GM23338 (cell line): ENCODE measurements at regions not wholly inside any gene's neighbourhood (a gene's known extent, or its start where the extent isn't known, plus 50 kb on each side); places are given as distances from the start of the nearest gene placed in this dataset.

ENCODE experiments used
- ATAC-seq: fragments of 200-7000 bp; cut with Tn5 transposase; 3 replicates; pipeline ENCODE4 v1.9.1; 2020
- DNase-seq: peaks from one replicate; pipeline ENCODE4 v3.0.0-alpha.2; 2015; ENCODE audit warnings: low spot score
- H2AFZ ChIP-seq: fragments of 200-600 bp; sonication (generic); 2 replicates; pipeline ENCODE4 v1.8.0; 2016; ENCODE audit warnings: antibody characterized with exemption, mild to moderate bottlenecking, moderate library complexity
- H3F3A ChIP-seq: fragments of 200-600 bp; sonication (generic); replicated peaks from 2 replicates; pipeline ENCODE4 v1.8.0; 2017; ENCODE audit warnings: antibody characterized with exemption, mixed run types, low read depth
- H3K27ac ChIP-seq: fragments of 200-600 bp; sonication (generic); 2 replicates; pipeline ENCODE4 v1.6.1; 2016; ENCODE audit warnings: low read depth
- H3K27me3 ChIP-seq: fragments of 200-600 bp; sonication (generic); 2 replicates; pipeline ENCODE4 v1.8.0; 2016; ENCODE audit warnings: mild to moderate bottlenecking, mixed run types, moderate library complexity; ENCODE audit not compliant: insufficient read depth
- H3K36me3 ChIP-seq: fragments of 200-600 bp; sonication (generic); 2 replicates; pipeline ENCODE4 v1.8.0; 2016; ENCODE audit warnings: mild to moderate bottlenecking; ENCODE audit not compliant: insufficient read depth
- H3K4me1 ChIP-seq: fragments of 200-600 bp; sonication (generic); 2 replicates; pipeline ENCODE4 v1.8.0; 2016; ENCODE audit warnings: mild to moderate bottlenecking, moderate library complexity; ENCODE audit not compliant: insufficient read depth
- H3K4me2 ChIP-seq: fragments of 200-600 bp; sonication (generic); 2 replicates; pipeline ENCODE4 v1.7.1; 2017; ENCODE audit warnings: mixed run types
- H3K4me3 ChIP-seq: fragments of 200-600 bp; sonication (generic); 2 replicates; pipeline ENCODE4 v1.6.1; 2016; ENCODE audit warnings: mixed run types
- H3K79me2 ChIP-seq: fragments of 200-600 bp; sonication (generic); replicated peaks from 2 replicates; pipeline ENCODE4 v1.8.0; 2017; ENCODE audit warnings: mild to moderate bottlenecking; ENCODE audit not compliant: insufficient read depth
- H3K9me2 ChIP-seq: fragments of 200-600 bp; sonication (generic); 2 replicates; pipeline ENCODE4 v1.8.0; 2017; ENCODE audit not compliant: insufficient read depth
- H4K20me1 ChIP-seq: fragments of 200-600 bp; sonication (generic); replicated peaks from 2 replicates; pipeline ENCODE4 v1.8.0; 2017; ENCODE audit warnings: mild to moderate bottlenecking; ENCODE audit not compliant: insufficient read depth
- H3K27ac Mint-ChIP-seq: 2 replicates; pipeline ENCODE4 v1.8.0; 2020; ENCODE audit warnings: inconsistent platforms, mild to moderate bottlenecking, moderate library complexity, mixed read lengths
- H3K27me3 Mint-ChIP-seq: 3 replicates; pipeline ENCODE4 v1.8.0; 2022; ENCODE audit warnings: low read depth, mild to moderate bottlenecking, moderate library complexity, mixed read lengths, inconsistent platforms; ENCODE audit not compliant: insufficient read depth, poor library complexity
- H3K36me3 Mint-ChIP-seq: 3 replicates; pipeline ENCODE4 v1.8.0; 2021; ENCODE audit warnings: low read depth, mild to moderate bottlenecking, inconsistent platforms, moderate library complexity, mixed read lengths
- H3K4me1 Mint-ChIP-seq: 3 replicates; pipeline ENCODE4 v1.8.0; 2020; ENCODE audit warnings: mild to moderate bottlenecking, inconsistent platforms, mixed read lengths
- H3K4me3 Mint-ChIP-seq: 3 replicates; pipeline ENCODE4 v1.8.0; 2021; ENCODE audit warnings: moderate library complexity, mild to moderate bottlenecking, inconsistent platforms, mixed read lengths
- H3K9me3 Mint-ChIP-seq: 3 replicates; pipeline ENCODE4 v1.8.0; 2020; ENCODE audit warnings: moderate library complexity, mild to moderate bottlenecking, inconsistent platforms, mixed read lengths
- CREB1 ChIP-seq: fragments of 250-450 bp; sonication (Bioruptor Pico); IDR thresholded peaks from 2 replicates; pipeline ENCODE4 v1.5.0; 2020; ENCODE audit warnings: low read depth, mild to moderate bottlenecking, moderate library complexity
- CTCF ChIP-seq, 2 experiments: fragments of 200-600 bp in 1 of 2; sonication (generic) in 1 of 2; conservative IDR thresholded peaks; 2 replicates each; pipeline versions ENCODE4 v1.5.1 to v1.6.1; 2016 to 2017; ENCODE audit warnings: antibody characterized with exemption in 2 of 2, low read depth in 2 of 2, mild to moderate bottlenecking in 2 of 2, moderate library complexity in 1 of 2
- EZH2 ChIP-seq: fragments of 200-600 bp; sonication (generic); IDR thresholded peaks from one replicate; pipeline ENCODE4 v1.8.0; 2017; ENCODE audit warnings: antibody characterized with exemption, mild to moderate bottlenecking, low read depth; ENCODE audit not compliant: unreplicated experiment
- EZH2phosphoT487 ChIP-seq: fragments of 200-600 bp; sonication (generic); IDR thresholded peaks from one replicate; pipeline ENCODE4 v1.8.1; 2018; ENCODE audit warnings: antibody characterized with exemption; ENCODE audit not compliant: unreplicated experiment
- JUNB ChIP-seq: IDR thresholded peaks from one replicate; pipeline ENCODE4 v1.6.1; 2016; ENCODE audit warnings: antibody characterized with exemption; ENCODE audit not compliant: unreplicated experiment
- NANOG ChIP-seq: IDR thresholded peaks from 2 replicates; pipeline ENCODE4 v1.6.1; 2016; ENCODE audit warnings: antibody characterized with exemption, borderline replicate concordance
- POLR2AphosphoS5 ChIP-seq: IDR thresholded peaks from 2 replicates; pipeline ENCODE4 v1.6.1; 2016; ENCODE audit warnings: antibody characterized with exemption, low read depth
- STAT1 ChIP-seq: IDR thresholded peaks from one replicate; pipeline ENCODE4 v1.6.1; 2016; ENCODE audit warnings: antibody characterized with exemption; ENCODE audit not compliant: unreplicated experiment
- ZNF114 ChIP-seq: fragments of 250-450 bp; sonication (Bioruptor Pico); IDR thresholded peaks from 2 replicates; pipeline ENCODE4 v1.5.0; 2020; ENCODE audit warnings: mild to moderate bottlenecking, moderate library complexity
- ZNF331 ChIP-seq: fragments of 250-450 bp; sonication (Bioruptor Pico); IDR thresholded peaks from 2 replicates; pipeline ENCODE4 v1.5.0; 2020; ENCODE audit warnings: low read depth, mild to moderate bottlenecking, moderate library complexity
- TF ChIP-seq, protein P1 (sequence below): IDR thresholded peaks from one replicate; pipeline ENCODE4 v1.6.1; 2018; ENCODE audit warnings: antibody characterized with exemption; ENCODE audit not compliant: unreplicated experiment
- TF ChIP-seq, protein P2 (sequence below): fragments of 250-450 bp; sonication (Bioruptor Pico); IDR thresholded peaks from 2 replicates; pipeline ENCODE4 v1.5.0; 2020; ENCODE audit warnings: mild to moderate bottlenecking, moderate library complexity
- TF ChIP-seq, protein P3 (sequence below): IDR thresholded peaks from 2 replicates; pipeline ENCODE4 v1.6.1; 2016; ENCODE audit warnings: antibody characterized with exemption

DNA sequence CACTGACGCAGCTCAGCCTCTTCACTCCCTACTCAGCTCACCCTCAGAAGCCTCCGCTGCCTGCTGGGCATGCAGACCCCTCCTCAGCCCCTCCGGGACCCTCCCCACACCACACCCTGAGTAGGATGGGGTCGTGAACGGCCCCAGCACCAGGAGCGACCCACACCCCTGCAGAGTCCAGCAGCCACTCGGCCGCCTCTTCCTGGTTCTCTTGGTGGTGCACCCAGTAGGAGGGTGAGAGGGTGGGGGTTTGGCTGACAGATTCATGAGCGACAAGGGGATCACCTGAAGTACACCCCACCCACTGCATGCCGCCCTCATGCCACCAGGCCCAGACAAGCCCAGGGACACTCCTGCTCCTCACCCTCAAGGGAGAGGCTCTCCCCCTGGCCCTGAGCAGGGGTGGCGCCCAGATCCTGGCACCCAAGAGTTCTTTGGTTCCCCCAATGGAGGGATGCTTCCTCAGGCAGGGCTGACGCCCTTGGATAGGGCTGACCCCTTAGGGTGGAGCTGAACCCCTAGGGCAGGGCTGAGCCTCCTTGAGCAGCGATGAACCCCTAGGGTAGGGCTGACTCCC, 76.6 kb upstream of the GPC1 start:
- Histone ChIP-seq H3K4me2 (no peak overlapping the region), H3K4me1 (no peaks in the 10 kb centered on the region), H3K27ac (no peak overlapping the region), H3F3A (no peaks in the 10 kb centered on the region), H3K79me2 (no peaks in the 10 kb centered on the region), H4K20me1 (no peaks in the 10 kb centered on the region), H3K9me2 (no peaks in the 10 kb centered on the region), H3K4me3 (no peak overlapping the region), H2AFZ (no peak overlapping the region), H3K36me3 (no peaks in the 10 kb centered on the region), H3K27me3 (no peaks in the 10 kb centered on the region)
- TF ChIP-seq NANOG: no peak
- no peak for TF ChIP-seq STAT1
- TF ChIP-seq, protein P1, sequence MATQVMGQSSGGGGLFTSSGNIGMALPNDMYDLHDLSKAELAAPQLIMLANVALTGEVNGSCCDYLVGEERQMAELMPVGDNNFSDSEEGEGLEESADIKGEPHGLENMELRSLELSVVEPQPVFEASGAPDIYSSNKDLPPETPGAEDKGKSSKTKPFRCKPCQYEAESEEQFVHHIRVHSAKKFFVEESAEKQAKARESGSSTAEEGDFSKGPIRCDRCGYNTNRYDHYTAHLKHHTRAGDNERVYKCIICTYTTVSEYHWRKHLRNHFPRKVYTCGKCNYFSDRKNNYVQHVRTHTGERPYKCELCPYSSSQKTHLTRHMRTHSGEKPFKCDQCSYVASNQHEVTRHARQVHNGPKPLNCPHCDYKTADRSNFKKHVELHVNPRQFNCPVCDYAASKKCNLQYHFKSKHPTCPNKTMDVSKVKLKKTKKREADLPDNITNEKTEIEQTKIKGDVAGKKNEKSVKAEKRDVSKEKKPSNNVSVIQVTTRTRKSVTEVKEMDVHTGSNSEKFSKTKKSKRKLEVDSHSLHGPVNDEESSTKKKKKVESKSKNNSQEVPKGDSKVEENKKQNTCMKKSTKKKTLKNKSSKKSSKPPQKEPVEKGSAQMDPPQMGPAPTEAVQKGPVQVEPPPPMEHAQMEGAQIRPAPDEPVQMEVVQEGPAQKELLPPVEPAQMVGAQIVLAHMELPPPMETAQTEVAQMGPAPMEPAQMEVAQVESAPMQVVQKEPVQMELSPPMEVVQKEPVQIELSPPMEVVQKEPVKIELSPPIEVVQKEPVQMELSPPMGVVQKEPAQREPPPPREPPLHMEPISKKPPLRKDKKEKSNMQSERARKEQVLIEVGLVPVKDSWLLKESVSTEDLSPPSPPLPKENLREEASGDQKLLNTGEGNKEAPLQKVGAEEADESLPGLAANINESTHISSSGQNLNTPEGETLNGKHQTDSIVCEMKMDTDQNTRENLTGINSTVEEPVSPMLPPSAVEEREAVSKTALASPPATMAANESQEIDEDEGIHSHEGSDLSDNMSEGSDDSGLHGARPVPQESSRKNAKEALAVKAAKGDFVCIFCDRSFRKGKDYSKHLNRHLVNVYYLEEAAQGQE: no peak
- TF ChIP-seq ZNF114 (CRISPR knock-in tag): no peak
- no peak for TF ChIP-seq POLR2AphosphoS5
- no peak for TF ChIP-seq EZH2phosphoT487
- TF ChIP-seq CTCF (conservative IDR thresholded peaks at IDR 0.05; ENCODE audit: low read depth in 2 of 2): no peak
- TF ChIP-seq JUNB: no peak
- TF ChIP-seq, protein P2, sequence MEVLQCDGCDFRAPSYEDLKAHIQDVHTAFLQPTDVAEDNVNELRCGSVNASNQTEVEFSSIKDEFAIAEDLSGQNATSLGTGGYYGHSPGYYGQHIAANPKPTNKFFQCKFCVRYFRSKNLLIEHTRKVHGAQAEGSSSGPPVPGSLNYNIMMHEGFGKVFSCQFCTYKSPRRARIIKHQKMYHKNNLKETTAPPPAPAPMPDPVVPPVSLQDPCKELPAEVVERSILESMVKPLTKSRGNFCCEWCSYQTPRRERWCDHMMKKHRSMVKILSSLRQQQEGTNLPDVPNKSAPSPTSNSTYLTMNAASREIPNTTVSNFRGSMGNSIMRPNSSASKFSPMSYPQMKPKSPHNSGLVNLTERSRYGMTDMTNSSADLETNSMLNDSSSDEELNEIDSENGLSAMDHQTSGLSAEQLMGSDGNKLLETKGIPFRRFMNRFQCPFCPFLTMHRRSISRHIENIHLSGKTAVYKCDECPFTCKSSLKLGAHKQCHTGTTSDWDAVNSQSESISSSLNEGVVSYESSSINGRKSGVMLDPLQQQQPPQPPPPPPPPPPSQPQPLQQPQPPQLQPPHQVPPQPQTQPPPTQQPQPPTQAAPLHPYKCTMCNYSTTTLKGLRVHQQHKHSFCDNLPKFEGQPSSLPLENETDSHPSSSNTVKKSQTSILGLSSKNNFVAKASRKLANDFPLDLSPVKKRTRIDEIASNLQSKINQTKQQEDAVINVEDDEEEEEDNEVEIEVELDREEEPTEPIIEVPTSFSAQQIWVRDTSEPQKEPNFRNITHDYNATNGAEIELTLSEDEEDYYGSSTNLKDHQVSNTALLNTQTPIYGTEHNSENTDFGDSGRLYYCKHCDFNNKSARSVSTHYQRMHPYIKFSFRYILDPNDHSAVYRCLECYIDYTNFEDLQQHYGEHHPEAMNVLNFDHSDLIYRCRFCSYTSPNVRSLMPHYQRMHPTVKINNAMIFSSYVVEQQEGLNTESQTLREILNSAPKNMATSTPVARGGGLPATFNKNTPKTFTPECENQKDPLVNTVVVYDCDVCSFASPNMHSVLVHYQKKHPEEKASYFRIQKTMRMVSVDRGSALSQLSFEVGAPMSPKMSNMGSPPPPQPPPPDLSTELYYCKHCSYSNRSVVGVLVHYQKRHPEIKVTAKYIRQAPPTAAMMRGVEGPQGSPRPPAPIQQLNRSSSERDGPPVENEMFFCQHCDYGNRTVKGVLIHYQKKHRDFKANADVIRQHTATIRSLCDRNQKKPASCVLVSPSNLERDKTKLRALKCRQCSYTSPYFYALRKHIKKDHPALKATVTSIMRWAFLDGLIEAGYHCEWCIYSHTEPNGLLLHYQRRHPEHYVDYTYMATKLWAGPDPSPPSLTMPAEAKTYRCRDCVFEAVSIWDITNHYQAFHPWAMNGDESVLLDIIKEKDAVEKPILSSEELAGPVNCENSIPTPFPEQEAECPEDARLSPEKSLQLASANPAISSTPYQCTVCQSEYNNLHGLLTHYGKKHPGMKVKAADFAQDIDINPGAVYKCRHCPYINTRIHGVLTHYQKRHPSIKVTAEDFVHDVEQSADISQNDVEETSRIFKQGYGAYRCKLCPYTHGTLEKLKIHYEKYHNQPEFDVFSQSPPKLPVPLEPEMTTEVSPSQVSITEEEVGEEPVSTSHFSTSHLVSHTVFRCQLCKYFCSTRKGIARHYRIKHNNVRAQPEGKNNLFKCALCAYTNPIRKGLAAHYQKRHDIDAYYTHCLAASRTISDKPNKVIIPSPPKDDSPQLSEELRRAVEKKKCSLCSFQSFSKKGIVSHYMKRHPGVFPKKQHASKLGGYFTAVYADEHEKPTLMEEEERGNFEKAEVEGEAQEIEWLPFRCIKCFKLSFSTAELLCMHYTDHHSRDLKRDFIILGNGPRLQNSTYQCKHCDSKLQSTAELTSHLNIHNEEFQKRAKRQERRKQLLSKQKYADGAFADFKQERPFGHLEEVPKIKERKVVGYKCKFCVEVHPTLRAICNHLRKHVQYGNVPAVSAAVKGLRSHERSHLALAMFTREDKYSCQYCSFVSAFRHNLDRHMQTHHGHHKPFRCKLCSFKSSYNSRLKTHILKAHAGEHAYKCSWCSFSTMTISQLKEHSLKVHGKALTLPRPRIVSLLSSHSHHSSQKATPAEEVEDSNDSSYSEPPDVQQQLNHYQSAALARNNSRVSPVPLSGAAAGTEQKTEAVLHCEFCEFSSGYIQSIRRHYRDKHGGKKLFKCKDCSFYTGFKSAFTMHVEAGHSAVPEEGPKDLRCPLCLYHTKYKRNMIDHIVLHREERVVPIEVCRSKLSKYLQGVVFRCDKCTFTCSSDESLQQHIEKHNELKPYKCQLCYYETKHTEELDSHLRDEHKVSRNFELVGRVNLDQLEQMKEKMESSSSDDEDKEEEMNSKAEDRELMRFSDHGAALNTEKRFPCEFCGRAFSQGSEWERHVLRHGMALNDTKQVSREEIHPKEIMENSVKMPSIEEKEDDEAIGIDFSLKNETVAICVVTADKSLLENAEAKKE (CRISPR knock-in tag): no peak
- no peak for TF ChIP-seq CREB1 (CRISPR knock-in tag)
- TF ChIP-seq, protein P3, sequence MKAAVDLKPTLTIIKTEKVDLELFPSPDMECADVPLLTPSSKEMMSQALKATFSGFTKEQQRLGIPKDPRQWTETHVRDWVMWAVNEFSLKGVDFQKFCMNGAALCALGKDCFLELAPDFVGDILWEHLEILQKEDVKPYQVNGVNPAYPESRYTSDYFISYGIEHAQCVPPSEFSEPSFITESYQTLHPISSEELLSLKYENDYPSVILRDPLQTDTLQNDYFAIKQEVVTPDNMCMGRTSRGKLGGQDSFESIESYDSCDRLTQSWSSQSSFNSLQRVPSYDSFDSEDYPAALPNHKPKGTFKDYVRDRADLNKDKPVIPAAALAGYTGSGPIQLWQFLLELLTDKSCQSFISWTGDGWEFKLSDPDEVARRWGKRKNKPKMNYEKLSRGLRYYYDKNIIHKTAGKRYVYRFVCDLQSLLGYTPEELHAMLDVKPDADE: no peak
- TF ChIP-seq ZNF331 (CRISPR knock-in tag): no peak
- TF ChIP-seq EZH2: no peak
- peaks cover 18% of the 10 kb centered on the region for H3K27me3 Mint-ChIP-seq
- peaks cover 3% of the 10 kb centered on the region; the same call in 2 of the 3 replicates for H3K4me1 Mint-ChIP-seq
- H3K4me3 Mint-ChIP-seq: no peak overlapping the region
- H3K27ac Mint-ChIP-seq: no peak overlapping the region
- peaks cover 8% of the 10 kb centered on the region; the same call in 2 of the 3 replicates for H3K36me3 Mint-ChIP-seq
- no peak for ATAC-seq
- H3K9me3 Mint-ChIP-seq: peaks cover 21% of the 10 kb centered on the region
- no peak for DNase-seq
